Vagina (tissue), 2 donors: ENCODE measurements at regions not wholly inside any gene's neighbourhood (a gene's known extent, or its start where the extent isn't known, plus 50 kb on each side); places are given as distances from the start of the nearest gene placed in this dataset.
"Not testable (repeated sequence)": the region's sequence is repeated elsewhere in the genome, so short reads cannot be mapped to it uniquely, and the experiment has no call there.

ENCODE experiments used
- CTCF ChIP-seq, 3 experiments: fragments of 450-650 bp in 2 of 3; fragments of 200-600 bp in 1 of 3; sonication (generic) in 1 of 3; IDR thresholded peaks; one replicate each; pipeline ENCODE4 v1.5.1; 2017 to 2019; ENCODE audit warnings: antibody characterized with exemption in 3 of 3, mild to moderate bottlenecking in 2 of 3, moderate library complexity in 2 of 3
- POLR2A ChIP-seq, 2 donors: fragments of 450-650 bp; IDR thresholded peaks; one replicate each; pipeline ENCODE4 v1.6.1; 2017; ENCODE audit warnings: antibody characterized with exemption in 2 of 2, mild to moderate bottlenecking in 2 of 2, moderate library complexity in 2 of 2

- TF ChIP-seq CTCF, POLR2A (IDR thresholded peaks at IDR 0.05): not testable (repeated sequence)
Observed at GRCh38 chrX:3875638-3876037, 162.2 kb upstream of the PRKX start.
